Parathyroid adenoma (tissue), 2 donors: ENCODE measurements at regions not wholly inside any gene's neighbourhood (a gene's known extent, or its start where the extent isn't known, plus 50 kb on each side); places are given as distances from the start of the nearest gene placed in this dataset.

ENCODE experiments used
- H2AFZ ChIP-seq: fragments of 300-600 bp; sonication (generic); one replicate; pipeline ENCODE4 v1.7.0; 2017; ENCODE audit warnings: antibody characterized with exemption, mild to moderate bottlenecking
- H3K27ac ChIP-seq: fragments of 300-600 bp; sonication (generic); one replicate; pipeline ENCODE4 v1.7.0; 2017
- H3K27me3 ChIP-seq: fragments of 300-600 bp; sonication (generic); one replicate; pipeline ENCODE4 v1.7.0; 2017; ENCODE audit warnings: low read length; ENCODE audit not compliant: control insufficient read depth, insufficient read depth
- H3K36me3 ChIP-seq: fragments of 300-600 bp; sonication (generic); one replicate; pipeline ENCODE4 v1.7.0; 2017; ENCODE audit warnings: low read length; ENCODE audit not compliant: control insufficient read depth, insufficient read depth
- H3K4me1 ChIP-seq: fragments of 300-600 bp; sonication (generic); one replicate; pipeline ENCODE4 v1.7.0; 2017; ENCODE audit warnings: control low read depth
- H3K4me2 ChIP-seq: fragments of 300-600 bp; sonication (generic); one replicate; pipeline ENCODE4 v1.7.0; 2017; ENCODE audit warnings: low read length
- H3K4me3 ChIP-seq: fragments of 300-600 bp; sonication (generic); one replicate; pipeline ENCODE4 v1.7.0; 2017; ENCODE audit warnings: low read depth, low read length
- H3K79me2 ChIP-seq: fragments of 300-600 bp; sonication (generic); one replicate; pipeline ENCODE4 v1.7.0; 2017; ENCODE audit warnings: control low read depth
- H3K9ac ChIP-seq: fragments of 300-600 bp; sonication (generic); one replicate; pipeline ENCODE4 v1.7.0; 2017; ENCODE audit warnings: mild to moderate bottlenecking
- H3K9me3 ChIP-seq: fragments of 300-600 bp; sonication (generic); one replicate; pipeline ENCODE4 v1.7.0; 2017; ENCODE audit warnings: low read length; ENCODE audit not compliant: control insufficient read depth
- TF ChIP-seq, protein P1 (sequence below): fragments of 300-600 bp; sonication (generic); IDR thresholded peaks from one replicate; pipeline ENCODE4 v1.7.0; 2017; ENCODE audit warnings: antibody characterized with exemption, mild to moderate bottlenecking
- donor health status: primary hyperparathyroidism.

DNA sequence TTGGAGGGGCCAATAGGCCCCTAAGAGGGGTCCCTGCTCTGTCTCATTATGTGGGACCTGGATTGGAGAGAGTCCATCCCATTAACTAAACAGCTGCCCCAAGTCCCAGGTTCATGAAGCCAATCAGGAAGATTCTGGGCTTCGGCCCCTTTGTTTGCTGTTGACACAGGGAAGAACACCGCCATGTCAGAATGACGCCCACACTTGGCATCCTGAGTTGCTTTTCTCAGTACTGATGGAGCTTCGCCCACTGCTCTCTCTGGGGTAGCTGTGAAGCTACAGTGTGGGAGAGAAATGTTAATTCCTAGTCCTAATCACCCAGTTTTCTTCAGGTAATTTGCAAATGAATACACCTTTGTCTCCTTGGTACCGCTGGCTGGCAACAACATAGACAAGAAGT is 264.7 kb downstream of the GLRX3 start:
- no peak overlapping the region for H3K27ac ChIP-seq
- H3K4me1 ChIP-seq: no peaks in the 10 kb centered on the region
- no peaks in the 10 kb centered on the region for H3K27me3 ChIP-seq
- H3K4me2 ChIP-seq: no peak overlapping the region
- no peak overlapping the region for H3K4me3 ChIP-seq
- no peaks in the 10 kb centered on the region for H3K36me3 ChIP-seq
- H2AFZ ChIP-seq: no peak overlapping the region
- H3K9me3 ChIP-seq: no peaks in the 10 kb centered on the region
- no peak overlapping the region for H3K9ac ChIP-seq
- TF ChIP-seq, protein P1, sequence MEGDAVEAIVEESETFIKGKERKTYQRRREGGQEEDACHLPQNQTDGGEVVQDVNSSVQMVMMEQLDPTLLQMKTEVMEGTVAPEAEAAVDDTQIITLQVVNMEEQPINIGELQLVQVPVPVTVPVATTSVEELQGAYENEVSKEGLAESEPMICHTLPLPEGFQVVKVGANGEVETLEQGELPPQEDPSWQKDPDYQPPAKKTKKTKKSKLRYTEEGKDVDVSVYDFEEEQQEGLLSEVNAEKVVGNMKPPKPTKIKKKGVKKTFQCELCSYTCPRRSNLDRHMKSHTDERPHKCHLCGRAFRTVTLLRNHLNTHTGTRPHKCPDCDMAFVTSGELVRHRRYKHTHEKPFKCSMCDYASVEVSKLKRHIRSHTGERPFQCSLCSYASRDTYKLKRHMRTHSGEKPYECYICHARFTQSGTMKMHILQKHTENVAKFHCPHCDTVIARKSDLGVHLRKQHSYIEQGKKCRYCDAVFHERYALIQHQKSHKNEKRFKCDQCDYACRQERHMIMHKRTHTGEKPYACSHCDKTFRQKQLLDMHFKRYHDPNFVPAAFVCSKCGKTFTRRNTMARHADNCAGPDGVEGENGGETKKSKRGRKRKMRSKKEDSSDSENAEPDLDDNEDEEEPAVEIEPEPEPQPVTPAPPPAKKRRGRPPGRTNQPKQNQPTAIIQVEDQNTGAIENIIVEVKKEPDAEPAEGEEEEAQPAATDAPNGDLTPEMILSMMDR: no peak
- H3K79me2 ChIP-seq: no peaks in the 10 kb centered on the region

GRCh38 chr10:130401860-130402765 is 265.9 kb downstream of the GLRX3 start:
- H3K4me3 ChIP-seq: no peak overlapping the region
- H3K27ac ChIP-seq: no peak overlapping the region
- no peak overlapping the region for H2AFZ ChIP-seq
- H3K79me2 ChIP-seq: no peaks in the 10 kb centered on the region
- TF ChIP-seq, protein P1: no peak
- H3K9me3 ChIP-seq: no peaks in the 10 kb centered on the region
- H3K27me3 ChIP-seq: no peaks in the 10 kb centered on the region
- H3K4me2 ChIP-seq: no peak overlapping the region
- H3K4me1 ChIP-seq: no peaks in the 10 kb centered on the region
- no peaks in the 10 kb centered on the region for H3K36me3 ChIP-seq
- H3K9ac ChIP-seq: no peak overlapping the region

GRCh38 chr10:130403153-130404075 is 267.2 kb downstream of the GLRX3 start:
- Histone ChIP-seq H2AFZ (no peak overlapping the region), H3K4me2 (no peak overlapping the region), H3K4me1 (no peaks in the 10 kb centered on the region), H3K27ac (no peak overlapping the region), H3K79me2 (no peaks in the 10 kb centered on the region), H3K4me3 (no peak overlapping the region), H3K9ac (no peak overlapping the region), H3K36me3 (no peaks in the 10 kb centered on the region), H3K9me3 (no peaks in the 10 kb centered on the region), H3K27me3 (no peaks in the 10 kb centered on the region)
- TF ChIP-seq, protein P1: no peak

DNA sequence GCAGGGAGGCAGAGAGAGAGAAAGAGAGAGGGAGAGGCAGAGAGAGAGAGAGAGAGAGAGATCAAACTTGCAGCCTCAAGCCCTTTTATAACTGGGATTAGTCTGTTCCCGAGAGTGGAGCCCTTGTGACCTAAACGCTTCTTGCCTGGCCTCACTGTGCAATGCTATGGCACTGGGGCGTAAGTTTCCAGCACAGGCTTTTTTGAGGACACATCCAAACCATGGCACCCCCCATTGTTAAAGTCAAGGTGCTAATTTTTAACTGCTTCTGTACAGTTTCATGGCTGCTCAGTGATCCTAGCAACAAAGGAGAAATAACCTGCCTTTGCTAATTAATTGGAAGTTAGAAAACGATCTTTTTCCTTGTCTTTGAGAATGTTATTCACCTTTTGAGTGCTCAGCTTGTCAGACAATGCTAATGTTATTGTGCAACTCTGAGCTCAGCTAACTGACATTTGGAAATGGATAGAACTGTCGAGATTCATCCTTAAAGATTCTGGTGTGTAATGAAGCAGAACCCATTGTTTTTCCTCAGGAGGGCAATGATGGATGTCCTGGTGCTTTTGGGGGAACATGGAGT is 268.4 kb downstream of the GLRX3 start:
- no peak overlapping the region for H3K9ac ChIP-seq
- no peak overlapping the region for H2AFZ ChIP-seq
- H3K27ac ChIP-seq: no peak overlapping the region
- H3K36me3 ChIP-seq: no peaks in the 10 kb centered on the region
- no peaks in the 10 kb centered on the region for H3K4me1 ChIP-seq
- H3K9me3 ChIP-seq: no peaks in the 10 kb centered on the region
- H3K79me2 ChIP-seq: no peaks in the 10 kb centered on the region
- TF ChIP-seq, protein P1: no peak
- H3K4me3 ChIP-seq: no peak overlapping the region
- H3K4me2 ChIP-seq: no peak overlapping the region
- H3K27me3 ChIP-seq: no peaks in the 10 kb centered on the region
